ENCODE measurements at regions not wholly inside any gene's neighbourhood (a gene's known extent, or its start where the extent isn't known, plus 50 kb on each side); places are given as distances from the start of the nearest gene placed in this dataset.
"Not testable (repeated sequence)": the region's sequence is repeated elsewhere in the genome, so short reads cannot be mapped to it uniquely, and the experiment has no call there.

DNA sequence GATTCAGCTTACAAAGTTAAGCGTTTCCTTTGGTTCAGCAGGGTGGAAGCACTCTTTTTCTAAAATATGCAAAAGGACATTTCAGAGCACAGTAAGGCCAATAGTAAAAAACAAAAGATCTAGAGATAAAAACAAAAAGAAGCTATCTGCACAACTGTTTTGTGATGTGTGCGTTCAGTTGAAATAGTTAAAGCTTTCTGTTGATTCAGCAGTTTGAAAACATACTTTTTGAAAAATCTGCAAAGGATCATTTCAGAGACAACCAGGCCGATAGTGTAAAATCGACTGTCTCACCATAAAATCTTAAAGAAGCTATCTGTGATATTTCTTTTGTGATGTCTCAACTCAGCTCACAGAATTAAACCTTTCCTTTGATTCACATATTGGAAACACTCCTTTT, 300.0 kb upstream of the ALG10B start:
- no peak for DNase-seq

DNA sequence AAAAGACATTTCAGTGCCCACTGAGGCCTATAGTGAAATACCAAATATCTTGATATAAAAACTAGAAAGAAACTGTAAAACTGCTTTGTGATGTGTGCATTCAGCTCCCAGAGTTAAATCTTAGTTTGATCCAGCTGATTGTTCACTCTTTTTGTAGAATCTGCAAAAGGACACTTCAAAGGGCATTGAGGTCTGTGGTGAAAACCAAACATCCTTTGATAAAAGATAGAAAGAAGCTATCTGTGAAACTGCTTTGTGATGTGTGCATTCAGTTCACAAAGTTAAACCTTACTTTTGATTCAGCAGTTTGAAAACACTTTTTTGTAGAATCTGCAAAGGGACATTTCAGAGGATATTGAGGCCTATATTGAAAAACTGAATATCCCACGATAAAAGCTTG, 290.7 kb upstream of the ALG10B start:
- DNase-seq, result no peak

DNA sequence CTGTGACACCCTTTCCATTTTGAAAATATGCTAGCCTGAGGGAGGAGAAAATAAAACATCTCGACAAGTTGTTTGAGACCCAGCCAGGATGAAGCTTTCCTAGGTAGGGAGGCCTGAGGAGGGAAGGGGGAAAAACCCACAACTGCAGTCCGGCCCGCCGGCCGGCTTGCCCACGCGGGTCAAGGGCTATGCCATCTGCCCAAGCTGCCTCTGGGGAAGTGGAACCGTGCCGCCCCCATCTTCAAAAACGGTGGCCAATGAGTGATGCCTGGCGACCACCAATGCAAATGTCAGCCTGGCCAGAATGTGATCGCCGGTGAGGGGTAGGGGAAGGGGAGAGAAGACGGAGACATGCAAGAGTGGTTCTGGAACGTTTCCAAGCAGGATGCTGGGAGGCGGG, 263.5 kb upstream of the ALG10B start:
- no peak for DNase-seq

DNA sequence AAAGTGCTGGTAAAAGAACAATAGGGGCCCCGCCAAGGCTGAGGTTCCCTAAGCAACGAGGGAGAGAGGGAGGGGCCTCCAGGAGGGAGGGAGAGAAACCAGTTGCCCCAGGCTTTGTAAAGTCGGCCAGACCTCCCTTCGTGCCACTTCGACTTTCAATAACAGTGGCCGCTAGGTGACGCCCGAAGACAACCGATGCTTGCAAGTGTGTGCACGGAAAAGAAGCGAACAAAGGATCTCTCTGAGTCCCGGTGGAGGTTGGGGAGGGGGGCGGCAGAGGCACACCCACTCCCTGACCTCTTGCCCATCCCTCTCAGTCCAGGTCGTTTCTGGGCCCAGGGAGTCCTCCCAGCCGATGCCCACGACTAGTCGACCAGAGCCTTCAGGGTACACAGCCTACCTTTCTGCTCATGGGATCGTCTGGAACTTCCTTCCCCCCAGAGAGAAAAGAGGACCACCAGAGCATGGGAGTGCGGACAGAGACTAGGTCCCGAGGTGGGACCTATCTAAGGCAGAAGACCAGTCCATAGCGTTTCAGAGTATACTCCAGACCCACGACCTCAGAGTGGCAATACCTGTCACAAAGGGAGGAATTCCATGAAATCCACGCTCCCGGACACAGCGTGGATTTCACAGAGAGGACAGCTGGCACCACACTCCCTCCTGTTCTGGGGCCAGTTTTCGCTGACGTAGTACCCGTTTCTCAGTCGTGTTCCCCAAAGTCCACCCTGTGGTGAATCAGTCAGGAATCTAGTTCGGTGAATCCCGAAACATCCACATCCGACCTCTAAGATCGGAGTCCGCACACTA, 262.7 kb upstream of the ALG10B start:
- DNase-seq, result no peak

DNA sequence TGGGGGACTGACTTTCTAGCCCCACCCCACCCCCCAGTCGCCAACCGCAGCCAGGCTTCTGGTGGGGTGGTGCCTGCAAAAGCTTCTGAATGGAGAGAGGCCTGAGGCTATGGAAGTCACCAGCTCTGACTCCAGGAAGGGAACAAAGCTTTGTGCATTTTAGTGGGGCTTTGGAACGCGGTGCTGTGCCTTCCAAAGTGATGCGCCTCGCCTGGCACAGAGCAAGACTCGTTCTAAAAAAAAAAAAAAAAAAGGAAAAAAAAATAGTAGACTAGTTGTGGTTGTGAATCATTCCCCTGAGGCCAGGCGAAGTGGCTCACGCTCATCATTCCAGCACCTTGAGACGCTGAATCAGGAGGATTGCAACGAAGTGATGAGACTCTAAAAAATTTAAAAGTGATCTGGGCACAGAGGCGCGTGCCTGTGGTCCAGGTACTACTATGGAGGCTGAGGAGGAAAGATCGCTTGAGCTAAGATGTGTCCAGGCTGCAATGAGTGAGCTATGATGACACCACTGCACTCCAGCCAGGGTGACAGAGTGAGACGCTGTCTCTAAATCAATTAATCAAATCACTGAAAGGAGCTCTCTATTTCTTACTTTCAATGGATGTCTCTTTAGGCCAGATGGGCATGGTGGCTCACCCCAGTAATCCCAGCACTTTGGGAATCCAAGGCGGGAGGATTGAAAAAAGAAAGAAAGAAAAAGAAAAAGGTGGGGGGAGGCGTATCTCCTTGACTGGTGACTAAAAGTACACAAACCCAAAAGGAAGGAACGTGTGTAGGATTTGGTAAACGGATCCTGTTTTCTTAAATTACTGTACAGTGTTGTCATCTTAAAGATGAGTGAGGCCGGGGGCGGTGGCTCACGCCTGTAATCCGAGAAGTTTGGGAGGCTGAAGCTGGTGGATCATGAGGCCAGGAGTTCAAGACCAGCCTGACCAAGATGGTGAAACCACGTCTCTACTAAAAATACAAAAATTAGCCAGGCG, 259.6 kb upstream of the ALG10B start:
- no peak for DNase-seq

DNA sequence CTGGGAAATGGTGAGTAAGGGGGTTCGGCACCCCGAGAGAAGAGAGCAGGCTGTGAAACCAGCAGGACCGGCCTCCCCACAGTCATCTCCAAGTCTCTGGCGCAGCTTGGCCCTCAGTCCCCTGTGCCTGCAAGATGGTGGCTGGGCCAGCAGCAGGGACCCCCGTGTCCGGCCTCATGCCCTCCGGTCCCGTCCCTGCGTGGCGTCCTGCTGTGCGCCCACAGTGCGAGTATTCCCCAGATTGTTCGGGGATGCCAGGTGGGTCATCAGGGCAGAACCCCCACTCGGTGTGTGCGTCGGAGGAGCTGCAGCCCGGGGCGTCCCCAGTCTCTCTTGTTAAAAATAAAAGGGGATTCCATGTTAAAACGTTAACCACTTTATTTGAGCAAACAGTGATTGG, 216.9 kb upstream of the ALG10B start:
- no peak for DNase-seq

DNA sequence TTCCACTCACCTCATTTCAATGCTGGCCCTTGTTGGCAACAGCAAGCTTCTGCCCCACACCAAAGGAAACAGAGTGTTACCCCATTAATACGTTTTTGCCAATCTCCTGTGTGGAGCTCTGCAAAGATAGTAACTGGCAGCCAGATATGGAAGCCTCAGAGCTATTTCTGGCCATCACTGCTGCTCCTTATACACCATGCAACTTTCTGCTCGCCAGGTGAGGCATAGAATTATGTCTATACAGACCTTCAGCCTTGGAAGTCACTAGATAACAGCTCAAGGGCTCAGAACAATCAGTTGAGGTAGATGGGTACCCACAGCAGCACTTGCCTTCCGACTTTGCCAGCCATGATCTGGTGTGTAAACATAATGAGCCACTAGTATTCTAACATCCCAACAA, 214.8 kb upstream of the ALG10B start:
- no peak for DNase-seq

DNA sequence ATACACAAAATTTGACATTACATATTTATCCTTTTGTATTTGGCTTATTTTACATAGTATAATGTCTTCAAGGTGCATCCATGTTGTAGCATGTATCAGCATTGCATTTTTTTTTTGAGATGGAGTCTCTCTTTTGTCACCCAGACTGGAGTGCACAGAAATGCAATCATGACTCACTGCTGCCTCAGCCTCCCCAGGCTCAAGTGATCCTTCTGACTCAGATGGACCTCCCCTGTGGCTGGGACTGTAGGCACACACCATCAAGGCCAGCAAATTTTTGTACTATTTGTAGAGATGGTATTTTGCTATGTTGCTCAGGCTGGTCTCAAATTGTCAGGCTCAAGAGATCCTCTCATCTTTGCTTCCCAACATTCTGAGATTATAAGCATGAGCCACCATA, 214.4 kb upstream of the ALG10B start:
- no peak for DNase-seq

DNA sequence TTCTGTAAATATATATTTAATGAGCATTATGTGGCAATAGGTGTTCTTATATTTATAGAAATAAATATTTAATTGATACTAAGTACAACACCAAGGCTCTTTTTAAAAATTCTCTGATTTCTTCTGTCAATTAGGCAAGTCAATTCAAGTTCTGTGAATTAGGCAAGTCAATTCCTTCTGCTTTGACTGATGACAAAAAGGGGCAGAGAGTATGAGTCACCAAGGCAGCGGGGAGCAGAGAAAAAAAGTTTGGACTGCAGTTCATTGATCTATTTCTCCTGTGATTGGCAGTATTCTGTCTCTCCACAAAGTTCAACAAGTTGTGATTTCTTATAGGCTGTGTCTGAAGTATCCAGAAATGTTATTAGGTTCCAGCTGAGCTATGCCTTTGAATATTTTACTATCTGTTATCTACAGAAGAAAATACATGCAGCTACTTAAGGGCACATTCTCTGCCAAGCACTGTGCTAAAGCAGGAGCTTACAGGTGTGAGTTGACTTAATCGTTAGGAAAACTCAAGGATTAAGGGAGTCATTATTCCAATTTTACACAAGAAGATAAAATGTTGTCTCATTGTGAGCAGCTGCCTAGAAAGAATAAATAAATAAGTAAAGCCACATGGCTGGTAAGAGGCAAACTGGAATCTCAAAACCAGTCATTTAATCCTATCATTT, 206.4 kb upstream of the ALG10B start:
- no peak for DNase-seq

DNA sequence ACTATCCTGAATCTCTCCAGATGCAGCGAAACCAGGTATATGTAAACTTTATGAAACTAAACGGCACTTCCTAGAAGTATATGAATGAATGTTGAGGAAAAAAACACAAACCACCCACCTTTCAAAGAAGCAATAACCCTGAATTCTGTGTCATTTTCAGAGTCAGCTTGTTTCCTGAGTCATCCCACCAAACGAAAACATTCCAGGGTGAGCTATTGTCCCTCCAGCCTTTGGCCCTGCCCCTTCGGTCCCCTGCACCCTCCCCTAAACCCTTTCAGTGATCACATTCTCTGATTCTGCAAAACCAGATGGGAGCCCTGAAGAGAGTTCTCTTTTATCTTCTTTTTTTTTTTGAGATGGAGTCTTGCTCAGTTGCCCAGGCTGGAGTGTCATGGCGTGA, 202.6 kb upstream of the ALG10B start:
- no peak for DNase-seq

DNA sequence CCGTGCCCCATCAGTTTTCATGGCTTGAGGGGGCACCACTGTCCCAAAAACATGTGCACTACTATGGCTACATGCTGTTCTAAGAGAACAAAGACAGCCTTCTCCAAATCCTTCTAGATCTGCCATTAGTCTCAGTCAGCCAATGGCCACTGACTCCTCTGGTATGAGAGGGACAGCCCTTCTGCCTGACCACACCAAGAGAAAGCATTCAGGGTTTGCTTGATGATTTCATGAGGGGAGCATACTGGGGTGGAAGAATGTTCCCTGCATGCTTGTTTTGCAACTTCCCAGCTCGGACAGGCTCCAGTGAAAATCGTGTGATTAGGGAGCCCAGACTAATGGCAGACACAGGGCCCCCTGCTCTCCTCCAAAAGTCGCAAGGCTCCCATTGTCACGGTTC, 199.6 kb upstream of the ALG10B start:
- DNase-seq, result no peak

DNA sequence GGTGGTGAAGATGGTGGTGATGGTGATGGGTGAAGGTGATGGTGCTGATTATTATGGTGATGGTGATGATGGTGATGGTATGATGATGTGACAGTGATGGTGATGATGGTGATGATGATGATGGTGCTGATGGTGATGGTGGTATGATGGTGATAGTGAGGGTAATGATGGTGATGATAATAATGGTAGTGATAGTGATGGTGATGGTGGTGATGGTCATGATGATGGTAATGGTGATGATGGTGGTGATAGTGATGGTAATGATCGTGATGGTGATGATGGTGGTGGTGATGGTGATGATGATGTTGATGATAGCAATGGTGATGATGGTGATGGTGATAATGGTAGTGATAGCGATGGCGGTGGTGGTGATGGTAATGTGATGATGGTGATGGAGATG, 197.9 kb upstream of the ALG10B start:
- no peak for DNase-seq

DNA sequence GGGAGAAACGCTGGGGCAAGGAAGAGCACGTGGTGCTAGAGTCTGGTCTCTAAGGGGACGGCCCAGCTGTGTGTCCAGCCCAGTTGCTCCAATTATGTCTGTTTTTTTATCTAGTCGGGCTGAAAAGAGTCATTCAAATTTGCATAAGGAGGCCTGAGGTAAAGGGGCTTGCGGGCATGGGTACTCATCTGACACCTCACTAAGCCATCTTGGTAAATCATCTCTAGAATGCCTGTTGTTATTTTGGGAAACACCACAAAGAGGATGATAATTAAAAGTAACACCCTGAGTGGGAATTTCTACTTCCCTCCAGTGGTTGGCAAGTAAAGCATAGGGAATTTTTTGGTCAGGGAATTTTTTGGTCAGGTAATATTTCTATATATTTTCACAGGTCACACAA, 196.1 kb upstream of the ALG10B start:
- DNase-seq, result no peak

DNA sequence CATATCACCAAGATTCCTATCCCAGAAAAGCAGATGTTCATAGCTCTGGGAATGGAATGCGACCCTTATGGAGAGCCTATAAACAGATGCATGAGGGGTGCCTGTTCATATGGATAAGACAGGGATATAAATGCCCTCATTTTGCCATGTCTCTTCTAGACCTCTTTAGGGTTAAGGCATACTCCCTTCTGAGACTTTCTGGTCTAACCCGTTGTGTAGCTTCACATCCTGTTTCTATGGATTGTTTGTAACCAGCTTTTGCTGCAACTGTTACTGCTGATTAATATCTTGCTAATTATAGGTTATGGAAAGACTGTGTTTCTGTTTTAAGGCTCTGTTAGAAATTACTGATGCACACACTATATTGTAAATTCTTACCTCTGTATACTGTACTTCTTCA, 193.5 kb upstream of the ALG10B start:
- DNase-seq, result not testable (repeated sequence)

DNA sequence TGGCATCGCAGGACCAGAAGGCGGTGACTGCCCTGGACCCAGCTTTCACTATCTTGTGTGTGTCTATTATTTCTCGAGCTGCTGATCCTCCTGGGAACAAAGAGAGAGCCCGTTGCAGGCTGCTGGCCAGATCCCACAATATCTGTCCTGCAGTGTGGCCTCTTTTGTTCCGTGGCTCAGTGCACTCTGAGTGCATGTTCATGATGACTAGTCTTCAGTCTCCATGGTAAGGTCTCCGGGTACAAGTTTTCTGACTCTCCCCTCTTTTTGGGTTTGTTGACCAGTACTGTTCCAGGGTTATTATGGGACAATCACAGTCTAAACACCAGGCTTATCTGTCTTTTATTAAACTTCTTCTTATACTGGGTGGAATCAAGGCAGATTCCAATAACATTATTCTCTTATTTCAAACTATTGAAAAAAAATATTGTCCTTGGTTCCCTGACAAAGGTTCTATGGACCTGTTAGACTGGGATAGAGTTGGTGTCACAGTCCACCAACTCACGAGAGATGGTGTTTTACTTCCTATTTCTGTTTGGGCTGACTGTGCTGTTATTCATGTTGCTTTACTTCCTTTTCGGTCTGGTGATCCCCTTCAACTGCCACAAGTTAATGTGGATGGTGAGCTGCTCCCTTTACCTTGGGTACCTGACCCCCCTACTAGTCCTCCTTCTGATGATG, 192.9 kb upstream of the ALG10B start:
- no peak for DNase-seq

DNA sequence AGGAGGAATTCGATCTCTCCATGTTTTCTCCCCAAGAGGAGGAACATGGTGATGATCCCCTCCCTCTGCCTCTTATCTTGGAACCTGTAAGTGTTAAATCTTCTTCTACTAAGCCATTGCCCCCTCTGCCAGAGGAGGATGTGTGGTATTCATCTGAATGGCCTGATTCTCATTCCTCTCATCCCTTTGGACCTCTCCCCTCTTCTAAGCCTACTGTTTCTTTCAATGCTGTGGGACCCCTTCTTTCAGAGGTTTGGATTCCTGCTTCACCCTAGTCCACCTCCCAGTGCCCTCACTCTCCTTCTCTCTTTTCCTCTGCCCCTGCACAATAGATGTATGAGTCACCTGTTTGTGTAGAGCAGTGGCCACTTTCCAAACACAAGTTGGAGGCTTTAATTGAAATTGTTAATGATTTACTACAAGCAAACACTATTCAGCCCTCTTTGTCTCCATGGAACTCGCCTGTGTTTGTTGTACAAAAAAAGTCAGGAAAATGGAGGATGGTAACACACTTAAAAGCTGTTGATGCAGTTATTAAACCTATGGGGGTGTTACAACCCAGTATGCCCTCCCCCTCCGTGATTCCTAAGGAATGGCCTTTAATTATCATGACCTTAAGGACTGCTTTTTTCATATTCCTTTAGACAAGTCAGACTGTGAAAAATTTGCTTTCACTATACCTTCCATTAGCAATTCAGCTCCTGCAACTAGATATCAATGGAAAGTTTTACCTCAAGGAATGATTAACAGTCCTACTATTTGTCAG, 192.1 kb upstream of the ALG10B start:
- no peak for DNase-seq

DNA sequence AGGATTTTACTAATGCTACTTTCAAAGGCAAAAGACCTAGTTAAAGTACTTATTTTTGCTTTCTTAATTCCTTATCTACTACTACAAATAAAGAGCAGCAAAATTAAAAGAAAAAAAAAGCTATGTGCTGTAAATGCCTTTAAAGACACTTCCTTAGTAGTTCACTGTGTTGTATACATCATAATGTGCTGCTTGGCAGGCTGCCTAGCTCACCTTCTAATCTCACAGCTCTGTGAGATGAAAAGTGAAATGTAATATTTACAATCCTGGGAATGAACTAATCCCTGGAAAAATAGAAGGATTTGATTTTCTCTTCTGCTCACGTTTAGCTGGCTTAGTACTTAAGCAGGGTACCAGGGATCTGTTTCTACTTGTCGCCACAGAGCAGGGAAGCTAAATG, 184.4 kb upstream of the ALG10B start:
- no peak for DNase-seq

DNA sequence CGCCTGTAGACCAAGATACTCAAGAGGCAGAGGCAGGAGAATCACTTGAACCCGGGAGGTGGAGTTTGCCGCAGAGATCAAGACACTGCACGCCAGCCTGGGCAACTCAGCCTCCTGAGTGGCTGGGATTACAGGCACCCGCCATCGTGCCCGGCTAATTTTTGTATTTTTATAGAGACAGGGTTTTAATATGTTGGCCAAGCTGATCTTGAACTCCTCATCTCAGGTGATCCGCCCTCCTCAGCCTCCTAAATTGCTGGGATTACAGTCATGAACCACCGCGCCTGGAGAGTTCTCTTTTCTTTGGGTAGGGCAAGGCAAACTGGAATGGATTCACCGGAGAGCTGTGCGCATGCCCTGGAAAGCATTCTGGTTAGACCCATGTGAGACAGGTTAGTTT, 179.3 kb upstream of the ALG10B start:
- no peak for DNase-seq

DNA sequence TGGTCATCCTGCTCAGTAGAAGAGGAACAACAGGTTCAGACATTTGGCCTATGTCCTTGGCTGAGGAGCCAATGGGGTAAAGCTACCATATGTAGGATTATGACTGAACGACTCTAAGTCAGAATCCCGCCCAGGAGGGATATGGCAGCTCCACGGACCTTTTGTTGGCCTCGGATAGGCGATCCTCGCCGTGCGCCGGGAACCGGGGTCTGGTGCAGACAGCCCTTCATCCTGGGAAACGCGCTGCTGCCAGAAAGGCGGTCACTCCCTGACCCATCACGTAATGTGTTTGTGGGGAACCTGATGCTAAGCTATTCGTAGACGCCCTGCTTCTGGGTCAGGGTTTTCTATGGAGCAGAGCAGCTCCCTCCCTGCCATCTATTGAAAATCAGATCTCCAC, 178.9 kb upstream of the ALG10B start:
- no peak for DNase-seq

DNA sequence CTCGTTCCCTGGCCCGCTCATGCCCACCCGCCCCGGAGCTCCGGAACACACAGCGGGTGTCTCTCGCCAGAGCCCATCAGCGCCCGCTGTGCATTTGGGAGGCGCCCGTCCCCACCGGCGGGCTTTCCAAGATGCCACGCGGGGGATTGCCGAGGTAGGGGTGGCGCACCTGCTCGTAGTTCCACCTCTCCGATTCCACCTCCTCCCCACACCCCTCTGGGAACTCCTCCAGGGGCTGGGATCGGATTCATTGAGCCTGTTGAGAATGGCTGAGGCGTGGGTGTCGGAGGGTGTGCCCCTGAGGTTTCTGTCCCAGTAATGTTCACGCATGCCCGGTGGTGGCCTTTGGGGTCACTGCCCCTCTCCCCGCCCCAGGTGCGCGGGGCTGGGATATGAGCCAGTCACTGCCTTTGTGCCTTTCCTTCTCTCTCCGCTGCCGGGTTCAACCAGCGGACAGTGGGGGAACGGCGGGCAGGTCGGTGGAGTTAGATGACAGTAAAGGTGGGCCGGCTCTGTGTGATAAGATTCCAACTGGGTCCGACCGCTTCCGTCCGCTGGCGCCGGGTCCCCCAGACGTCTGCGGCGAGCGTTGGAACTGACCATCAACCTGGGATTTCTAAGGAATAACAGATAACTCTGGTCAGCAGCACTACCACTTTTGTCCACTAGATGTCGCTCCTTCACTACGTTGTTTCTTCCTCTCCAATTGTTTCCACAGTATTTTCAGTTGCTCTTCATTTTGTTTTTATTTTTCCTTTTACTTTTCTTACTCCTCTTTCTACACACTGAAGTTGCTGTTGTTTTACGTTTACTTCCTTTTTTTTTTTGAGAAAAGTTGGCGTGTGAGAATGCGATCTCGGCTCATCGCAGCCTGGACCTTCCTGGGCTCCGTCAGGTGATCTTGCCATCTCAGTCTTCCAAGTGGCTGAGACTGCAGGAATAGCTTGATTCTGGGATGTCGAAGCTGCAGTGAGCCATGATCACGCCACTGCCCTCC, 178.1 kb upstream of the ALG10B start:
- DNase-seq, result peak; percentile 78

DNA sequence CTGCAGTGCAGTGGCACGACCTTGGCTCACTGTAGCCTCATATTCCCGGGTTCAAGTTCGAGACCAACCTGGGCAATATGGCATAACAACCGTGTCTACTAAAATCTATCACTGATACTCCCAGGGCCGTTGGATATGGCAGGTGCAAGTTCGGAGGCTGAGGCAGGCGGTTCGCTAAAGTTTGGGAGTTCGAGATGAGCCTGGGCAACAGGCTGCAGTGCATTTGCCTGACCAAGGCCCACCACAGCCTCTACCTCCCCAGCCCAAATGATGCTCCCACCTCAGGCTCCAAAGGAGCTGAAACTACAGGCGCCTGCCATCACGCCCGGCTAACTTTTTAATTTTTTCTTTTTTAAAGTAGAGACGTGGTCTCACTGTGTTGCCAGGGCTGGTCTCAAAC, 177.1 kb upstream of the ALG10B start:
- no peak for DNase-seq

All from hematopoietic multipotent progenitor cell treated with erythropoietin and hydrocortisone succinate and interleukin-3 and kit ligand, for 6 days (in vitro differentiated cells).